ENCODE measurements at regions not wholly inside any gene's neighbourhood (a gene's known extent, or its start where the extent isn't known, plus 50 kb on each side); places are given as distances from the start of the nearest gene placed in this dataset.
"Not testable (repeated sequence)": the region's sequence is repeated elsewhere in the genome, so short reads cannot be mapped to it uniquely, and the experiment has no call there.

DNA sequence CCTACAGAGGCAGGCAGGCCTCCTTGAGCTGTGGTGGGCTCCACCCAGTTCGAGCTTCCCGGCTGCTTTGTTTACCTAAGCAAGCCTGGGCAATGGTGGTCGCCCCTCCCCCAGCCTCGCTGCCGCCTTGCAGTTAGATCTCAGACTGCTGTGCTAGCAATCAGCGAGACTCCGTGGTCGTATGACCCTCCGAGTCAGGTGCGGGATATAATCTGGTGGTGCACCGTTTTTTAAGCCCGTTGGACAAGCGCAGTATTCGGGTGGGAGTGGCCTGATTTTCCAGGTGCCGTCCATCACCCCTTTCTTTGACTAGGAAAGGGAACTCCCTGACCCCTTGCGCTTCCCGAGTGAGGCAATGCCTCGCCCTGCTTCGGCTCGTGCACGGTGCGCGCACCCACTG, 407.6 kb downstream of the NTRK2 start:
- TF ChIP-seq, protein P1, sequence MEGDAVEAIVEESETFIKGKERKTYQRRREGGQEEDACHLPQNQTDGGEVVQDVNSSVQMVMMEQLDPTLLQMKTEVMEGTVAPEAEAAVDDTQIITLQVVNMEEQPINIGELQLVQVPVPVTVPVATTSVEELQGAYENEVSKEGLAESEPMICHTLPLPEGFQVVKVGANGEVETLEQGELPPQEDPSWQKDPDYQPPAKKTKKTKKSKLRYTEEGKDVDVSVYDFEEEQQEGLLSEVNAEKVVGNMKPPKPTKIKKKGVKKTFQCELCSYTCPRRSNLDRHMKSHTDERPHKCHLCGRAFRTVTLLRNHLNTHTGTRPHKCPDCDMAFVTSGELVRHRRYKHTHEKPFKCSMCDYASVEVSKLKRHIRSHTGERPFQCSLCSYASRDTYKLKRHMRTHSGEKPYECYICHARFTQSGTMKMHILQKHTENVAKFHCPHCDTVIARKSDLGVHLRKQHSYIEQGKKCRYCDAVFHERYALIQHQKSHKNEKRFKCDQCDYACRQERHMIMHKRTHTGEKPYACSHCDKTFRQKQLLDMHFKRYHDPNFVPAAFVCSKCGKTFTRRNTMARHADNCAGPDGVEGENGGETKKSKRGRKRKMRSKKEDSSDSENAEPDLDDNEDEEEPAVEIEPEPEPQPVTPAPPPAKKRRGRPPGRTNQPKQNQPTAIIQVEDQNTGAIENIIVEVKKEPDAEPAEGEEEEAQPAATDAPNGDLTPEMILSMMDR (conservative IDR thresholded peaks at IDR 0.05; ENCODE audit: low read length) = not testable (repeated sequence)
- TF ChIP-seq EZH2phosphoT487 (IDR thresholded peaks at IDR 0.05; ENCODE audit: borderline replicate concordance, low read depth, low read length) = not testable (repeated sequence)
